Liver (tissue), 8 donors: ENCODE measurements at regions not wholly inside any gene's neighbourhood (a gene's known extent, or its start where the extent isn't known, plus 50 kb on each side); places are given as distances from the start of the nearest gene placed in this dataset.

Experiments
- DNase-seq: peaks from one replicate; pipeline ENCODE4 v3.0.0-alpha.2; 2017; ENCODE audit warnings: low spot score
- H3K27ac ChIP-seq, 2 donors: one replicate each; pipeline ENCODE4 v1.7.0; 2013; ENCODE audit warnings: inconsistent platforms in 2 of 2, low read length in 2 of 2, control low read depth in 1 of 2, low read depth in 1 of 2, mild to moderate bottlenecking in 1 of 2
- H3K27me3 ChIP-seq, 4 donors: one replicate each; pipeline versions ENCODE4 v1.6.1 to v1.7.0; 2013; ENCODE audit warnings: low read length in 3 of 4, inconsistent platforms in 1 of 4, mild to moderate bottlenecking in 1 of 4, moderate library complexity in 1 of 4; ENCODE audit not compliant: control insufficient read depth in 4 of 4, insufficient read depth in 4 of 4
- H3K36me3 ChIP-seq, 4 donors: one replicate each; pipeline versions ENCODE4 v1.6.1 to v1.7.0; 2013; ENCODE audit warnings: low read length in 3 of 4, mild to moderate bottlenecking in 3 of 4, low read depth in 1 of 4, moderate library complexity in 1 of 4; ENCODE audit not compliant: control insufficient read depth in 4 of 4, insufficient read depth in 3 of 4
- H3K4me1 ChIP-seq, 4 donors: one replicate each; pipeline versions ENCODE4 v1.6.1 to v1.7.0; 2013; ENCODE audit warnings: low read length in 3 of 4, mild to moderate bottlenecking in 3 of 4, moderate library complexity in 1 of 4; ENCODE audit not compliant: control insufficient read depth in 4 of 4, insufficient read depth in 4 of 4
- H3K4me3 ChIP-seq, 3 donors: one replicate each; pipeline versions ENCODE4 v1.6.1 to v1.7.0; 2013; ENCODE audit warnings: low read length in 3 of 3, control low read depth in 1 of 3, low read depth in 1 of 3, mild to moderate bottlenecking in 1 of 3
- H3K9ac ChIP-seq, 2 donors: one replicate each; pipeline ENCODE4 v1.7.0; 2013; ENCODE audit warnings: low read length in 2 of 2, mild to moderate bottlenecking in 2 of 2, moderate library complexity in 2 of 2, control low read depth in 1 of 2, low read depth in 1 of 2
- H3K9me3 ChIP-seq, 4 donors: one replicate each; pipeline versions ENCODE4 v1.6.1 to v1.7.0; 2013; ENCODE audit warnings: low read length in 3 of 4; ENCODE audit not compliant: control insufficient read depth in 4 of 4
- ATF3 ChIP-seq: IDR thresholded peaks from 2 replicates; pipeline ENCODE4 v1.6.1; 2016; ENCODE audit warnings: antibody characterized with exemption
- CTCF ChIP-seq: fragments of 150-350 bp; IDR thresholded peaks from 2 replicates; pipeline ENCODE4 v1.5.1; 2017; ENCODE audit warnings: improper control_type of control experiment, low read depth, low read length; ENCODE audit not compliant: missing input control
- EGR1 ChIP-seq, 2 donors: IDR thresholded peaks; 2 replicates each; pipeline ENCODE4 v1.6.1; 2016 to 2018; ENCODE audit warnings: antibody characterized with exemption in 2 of 2, low read depth in 2 of 2
- FOXA1 ChIP-seq: IDR thresholded peaks from 2 replicates; pipeline ENCODE4 v1.6.1; 2016; ENCODE audit warnings: antibody characterized with exemption
- FOXA2 ChIP-seq: IDR thresholded peaks from 2 replicates; pipeline ENCODE4 v1.6.1; 2016; ENCODE audit warnings: antibody characterized with exemption
- HNF4A ChIP-seq, 2 donors: conservative IDR thresholded peaks; 2 replicates each; pipeline ENCODE4 v1.6.1; 2016; ENCODE audit warnings: antibody characterized with exemption in 2 of 2, mild to moderate bottlenecking in 2 of 2
- HNF4G ChIP-seq: IDR thresholded peaks from 2 replicates; pipeline ENCODE4 v1.6.1; 2016; ENCODE audit warnings: antibody characterized with exemption
- JUND ChIP-seq, 2 donors: IDR thresholded peaks; 2 replicates each; pipeline ENCODE4 v1.6.1; 2016; ENCODE audit warnings: antibody characterized with exemption in 2 of 2
- MAX ChIP-seq: IDR thresholded peaks from 2 replicates; pipeline ENCODE4 v1.6.1; 2016; ENCODE audit warnings: antibody characterized with exemption
- RAD21 ChIP-seq, 2 donors: IDR thresholded peaks; 2 replicates each; pipeline ENCODE4 v1.6.1; 2016; ENCODE audit warnings: antibody characterized with exemption in 2 of 2, mild to moderate bottlenecking in 2 of 2
- REST ChIP-seq: IDR thresholded peaks from 2 replicates; pipeline ENCODE4 v1.6.1; 2016; ENCODE audit warnings: antibody characterized with exemption, mild to moderate bottlenecking
- RXRA ChIP-seq, 2 donors: IDR thresholded peaks; 2 replicates each; pipeline ENCODE4 v1.6.1; 2017 to 2018; ENCODE audit warnings: antibody characterized with exemption in 2 of 2, mild to moderate bottlenecking in 1 of 2
- SP1 ChIP-seq: IDR thresholded peaks from 2 replicates; pipeline ENCODE4 v1.6.1; 2018; ENCODE audit warnings: antibody characterized with exemption, mild to moderate bottlenecking
- TAF1 ChIP-seq: conservative IDR thresholded peaks from 2 replicates; pipeline ENCODE4 v1.6.1; 2016; ENCODE audit warnings: antibody characterized with exemption, mild to moderate bottlenecking
- YY1 ChIP-seq: IDR thresholded peaks from 2 replicates; pipeline ENCODE4 v1.6.1; 2016; ENCODE audit warnings: antibody characterized with exemption, mild to moderate bottlenecking
- ZBTB33 ChIP-seq: IDR thresholded peaks from 2 replicates; pipeline ENCODE4 v1.6.1; 2016; ENCODE audit warnings: antibody characterized with exemption
- WGBS: extraction: QIAGEN DNeasy Blood & Tissue Kit; methylation state at CpG from one replicate; pipeline ENCODE4 v1.1.7; 2013; 5-methylcytosine and 5-hydroxymethylcytosine counted together
- donor health status: healthy.
- donor health status: healthy.
- donor health status: healthy.
- donor health status: healthy.
- donor health status: healthy.

- Histone ChIP-seq H3K27ac (no peak overlapping the region), H3K4me3 (no peak overlapping the region), H3K9ac (no peak overlapping the region), H3K4me1 (no peaks in the 10 kb centered on the region), H3K9me3 (no peaks in the 10 kb centered on the region), H3K27me3 (no peaks in the 10 kb centered on the region), H3K36me3 (no peaks in the 10 kb centered on the region)
- no peak for DNase-seq
- WGBS, result 79% methylated on average over 3 of the region's 3 CpGs
- TF ChIP-seq HNF4G (no peak), FOXA1 (no peak)
These were observed 233.1 kb downstream of the TDRD15 start for GRCh38 chr2:21356857-21357255.

GRCh38 chr2:21358976-21359375 is 235.2 kb downstream of the TDRD15 start:
- Histone ChIP-seq H3K9me3 (no peaks in the 10 kb centered on the region), H3K36me3 (no peaks in the 10 kb centered on the region), H3K27me3 (no peaks in the 10 kb centered on the region), H3K4me3 (no peak overlapping the region), H3K27ac (no peak overlapping the region), H3K4me1 (no peaks in the 10 kb centered on the region), H3K9ac (no peak overlapping the region)
- TF ChIP-seq ATF3 (no peak), YY1 (no peak), RXRA (IDR thresholded peaks at IDR 0.05) (no peak), RAD21 (IDR thresholded peaks at IDR 0.05) (no peak), FOXA2 (no peak), ZBTB33 (no peak), MAX (no peak), SP1 (no peak), HNF4G (no peak), HNF4A (conservative IDR thresholded peaks at IDR 0.05) (no peak), TAF1 (no peak)
- DNase-seq, result no peak
- WGBS, result 90% methylated on average over 2 of the region's 2 CpGs

GRCh38 chr2:21361384-21361783 is 237.6 kb downstream of the TDRD15 start:
- TF ChIP-seq CTCF (no peak), ZBTB33 (no peak), MAX (no peak), FOXA2 (no peak), SP1 (no peak), ATF3 (no peak), EGR1 (IDR thresholded peaks at IDR 0.05; ENCODE audit: low read depth in 2 of 2) (no peak), HNF4G (no peak), REST (no peak), YY1 (no peak), FOXA1 (no peak), RXRA (IDR thresholded peaks at IDR 0.05) (no peak), HNF4A (conservative IDR thresholded peaks at IDR 0.05) (no peak), JUND (IDR thresholded peaks at IDR 0.05) (no peak), RAD21 (IDR thresholded peaks at IDR 0.05) (no peak)
- Histone ChIP-seq H3K36me3 (no peaks in the 10 kb centered on the region), H3K9ac (no peak overlapping the region), H3K9me3 (no peaks in the 10 kb centered on the region), H3K4me3 (no peak overlapping the region), H3K27me3 (no peaks in the 10 kb centered on the region), H3K4me1 (no peaks in the 10 kb centered on the region), H3K27ac (no peak overlapping the region)
- no peak for DNase-seq
- 94% methylated on average over 3 of the region's 3 CpGs for WGBS
